A549 (cell line): ENCODE measurements at regions not wholly inside any gene's neighbourhood (a gene's known extent, or its start where the extent isn't known, plus 50 kb on each side); places are given as distances from the start of the nearest gene placed in this dataset.

Experiments used
- ATAC-seq, 2 experiments: fragments of 200-7000 bp in 1 of 2; fragments of >200 bp in 1 of 2; cut with Nextera tagmentation in 1 of 2; cut with Tn5 transposase in 1 of 2; 3 replicates each; pipeline versions ENCODE4 v1.8.0 to v1.9.1; 2018 to 2020; ENCODE audit warnings: mild to moderate bottlenecking in 1 of 2, moderate library complexity in 1 of 2
- CTCF ChIA-PET: fragments of 300-600 bp; sonication (Branson Sonifier 250); formaldehyde crosslinking; extraction: SDS; loops from one replicate; lab custom pipeline; 2021; ENCODE audit warnings: antibody characterized with exemption, inconsistent platforms; lab: Yijun Ruan, JAX
- POLR2A ChIA-PET: fragments of 350-600 bp; formaldehyde crosslinking; extraction: SDS; loops from one replicate; lab custom pipeline; 2021; ENCODE audit warnings: antibody characterized with exemption, inconsistent platforms; lab: Yijun Ruan, JAX
- DNase-seq, 2 experiments: peaks; one replicate each; pipeline versions ENCODE4 v3.0.0 to v3.0.0-alpha.2; 2011 to 2016; ENCODE audit warnings: low read depth in 1 of 2, low spot score in 1 of 2
- FAIRE-seq: peaks from 2 replicates; lab custom pipeline; 2011; peaks lifted over from hg19 to GRCh38; lab: Jason Lieb, UNC
- H3K27ac ChIP-seq, 2 experiments: fragments of >200 bp; sonication (Bioruptor Twin); formaldehyde crosslinking; 3 replicates each; pipeline ENCODE4 v1.5.1; 2016 to 2017
- H3K4me1 ChIP-seq: fragments of >200 bp; sonication (Bioruptor Twin); formaldehyde crosslinking; 3 replicates; pipeline ENCODE4 v1.6.1; 2016
- H3K4me2 ChIP-seq: fragments of >200 bp; sonication (Bioruptor Twin); formaldehyde crosslinking; 3 replicates; pipeline ENCODE4 v1.6.1; 2016
- H3K4me3 ChIP-seq: fragments of >200 bp; sonication (Bioruptor Twin); formaldehyde crosslinking; 3 replicates; pipeline ENCODE4 v1.5.1; 2016
- H3K9me3 ChIP-seq: fragments of >200 bp; sonication (Bioruptor Twin); formaldehyde crosslinking; 3 replicates; pipeline ENCODE4 v1.6.1; 2016
- CBX8 ChIP-seq: fragments of 200-600 bp; sonication (generic); IDR thresholded peaks from 2 replicates; pipeline ENCODE4 v1.6.1; 2016
- CHD2 ChIP-seq: fragments of 150-350 bp; IDR thresholded peaks from 2 replicates; pipeline ENCODE4 v1.6.1; 2014; ENCODE audit warnings: low read length; ENCODE audit not compliant: partially characterized antibody
- CHD4 ChIP-seq: fragments of 200-600 bp; sonication (generic); IDR thresholded peaks from 2 replicates; pipeline ENCODE4 v1.6.1; 2016; ENCODE audit warnings: antibody characterized with exemption, mild to moderate bottlenecking, borderline replicate concordance
- EHF ChIP-seq: fragments of 250-450 bp; sonication (Bioruptor Pico); IDR thresholded peaks from 2 replicates; pipeline ENCODE4 v1.5.0; 2020; ENCODE audit warnings: mild to moderate bottlenecking
- EP300 ChIP-seq, 2 experiments: fragments of >200 bp; sonication (Bioruptor Twin); formaldehyde crosslinking; IDR thresholded peaks; 2 replicates in 1 of 2; 3 replicates in 1 of 2; pipeline ENCODE4 v1.6.1; 2016 to 2017
- FOSL2 ChIP-seq, 2 experiments: fragments of 450-650 bp in 1 of 2; fragments of >200 bp in 1 of 2; sonication (Bioruptor Twin) in 1 of 2; formaldehyde crosslinking; IDR thresholded peaks; 2 replicates each; pipeline versions ENCODE4 v1.5.0 to v1.6.1; 2016 to 2020; ENCODE audit warnings: mild to moderate bottlenecking in 1 of 2, moderate library complexity in 1 of 2
- HOXA7 ChIP-seq: fragments of 250-450 bp; sonication (Bioruptor Pico); IDR thresholded peaks from 2 replicates; pipeline ENCODE4 v1.5.0; 2020; ENCODE audit warnings: mild to moderate bottlenecking, moderate library complexity
- JUNB ChIP-seq: fragments of >200 bp; sonication (Bioruptor Twin); formaldehyde crosslinking; IDR thresholded peaks from 2 replicates; pipeline ENCODE4 v1.6.1; 2016
- KDM1A ChIP-seq: fragments of 200-600 bp; sonication (generic); IDR thresholded peaks from 2 replicates; pipeline ENCODE4 v1.6.1; 2016; ENCODE audit warnings: low read depth, mild to moderate bottlenecking
- PHF8 ChIP-seq: fragments of 200-600 bp; sonication (generic); IDR thresholded peaks from 2 replicates; pipeline ENCODE4 v1.6.1; 2016; ENCODE audit warnings: low read depth, mild to moderate bottlenecking, antibody characterized with exemption, moderate library complexity, borderline replicate concordance
- POLR2A ChIP-seq: IDR thresholded peaks from 2 replicates; pipeline ENCODE4 v1.6.1; 2012; ENCODE audit warnings: mild to moderate bottlenecking, low read length
- POLR2AphosphoS2 ChIP-seq: conservative IDR thresholded peaks from 2 replicates; pipeline ENCODE4 v1.6.1; 2012; ENCODE audit warnings: low read length, improper control_type of control experiment, inconsistent platforms
- RAD21 ChIP-seq, 2 experiments: fragments of >200 bp in 1 of 2; sonication (Bioruptor Twin) in 1 of 2; formaldehyde crosslinking in 1 of 2; IDR thresholded peaks in 1 of 2; conservative IDR thresholded peaks in 1 of 2; 2 replicates in 1 of 2; 3 replicates in 1 of 2; pipeline ENCODE4 v1.6.1; 2012 to 2018; ENCODE audit warnings: inconsistent platforms in 1 of 2
- RCOR1 ChIP-seq: fragments of 150-350 bp; IDR thresholded peaks from 2 replicates; pipeline ENCODE4 v1.6.1; 2014; ENCODE audit warnings: antibody characterized with exemption, low read length, low read depth
- RNF2 ChIP-seq: fragments of 200-600 bp; sonication (generic); IDR thresholded peaks from 2 replicates; pipeline ENCODE4 v1.6.1; 2016; ENCODE audit warnings: low read depth, mild to moderate bottlenecking, antibody characterized with exemption, moderate library complexity, borderline replicate concordance
- SREBF2 ChIP-seq: fragments of 450-650 bp; IDR thresholded peaks from 2 replicates; pipeline ENCODE4 v1.6.1; 2014; ENCODE audit warnings: mild to moderate bottlenecking, moderate library complexity
- TFCP2L1 ChIP-seq: fragments of 250-450 bp; sonication (Bioruptor Pico); IDR thresholded peaks from 2 replicates; pipeline ENCODE4 v1.5.0; 2021; ENCODE audit warnings: mild to moderate bottlenecking
- TP53 ChIP-seq: fragments of 250-450 bp; sonication (Bioruptor Pico); IDR thresholded peaks from 2 replicates; pipeline ENCODE4 v1.5.0; 2021; ENCODE audit warnings: mild to moderate bottlenecking, moderate library complexity
- ZC3H11A ChIP-seq: fragments of 450-650 bp; IDR thresholded peaks from 2 replicates; pipeline ENCODE4 v1.6.1; 2014; ENCODE audit warnings: antibody characterized with exemption, mild to moderate bottlenecking
- ZNF302 ChIP-seq: fragments of 250-450 bp; sonication (Bioruptor Pico); IDR thresholded peaks from 2 replicates; pipeline ENCODE4 v1.9.0; 2021; ENCODE audit warnings: inconsistent platforms, mild to moderate bottlenecking, moderate library complexity
- WGBS: methylation state at CpG from one replicate; pipeline ENCODE4 v1.1.6; 2017; ENCODE audit errors: missing lambda C conversion rate; 5-methylcytosine and 5-hydroxymethylcytosine counted together
- TF ChIP-seq, protein P1 (sequence below): IDR thresholded peaks from 2 replicates; pipeline ENCODE4 v1.6.1; 2012; ENCODE audit warnings: low read depth, borderline replicate concordance
- TF ChIP-seq, protein P2 (sequence below): fragments of >200 bp; sonication (Bioruptor Twin); formaldehyde crosslinking; IDR thresholded peaks from 2 replicates; pipeline ENCODE4 v1.6.1; 2016
- TF ChIP-seq, protein P3 (sequence below): fragments of 250-450 bp; sonication (Bioruptor Pico); IDR thresholded peaks from 2 replicates; pipeline ENCODE4 v1.5.0; 2020; ENCODE audit warnings: low read depth, mild to moderate bottlenecking, moderate library complexity
- TF ChIP-seq, protein P4 (sequence below): IDR thresholded peaks from 2 replicates; pipeline ENCODE4 v1.6.1; 2012
- TF ChIP-seq, protein P5 (sequence below): IDR thresholded peaks from 2 replicates; pipeline ENCODE4 v1.6.1; 2012
- TF ChIP-seq, protein P6 (sequence below): fragments of 450-650 bp; IDR thresholded peaks from 2 replicates; pipeline ENCODE4 v1.6.1; 2014; ENCODE audit warnings: antibody characterized with exemption

DNA sequence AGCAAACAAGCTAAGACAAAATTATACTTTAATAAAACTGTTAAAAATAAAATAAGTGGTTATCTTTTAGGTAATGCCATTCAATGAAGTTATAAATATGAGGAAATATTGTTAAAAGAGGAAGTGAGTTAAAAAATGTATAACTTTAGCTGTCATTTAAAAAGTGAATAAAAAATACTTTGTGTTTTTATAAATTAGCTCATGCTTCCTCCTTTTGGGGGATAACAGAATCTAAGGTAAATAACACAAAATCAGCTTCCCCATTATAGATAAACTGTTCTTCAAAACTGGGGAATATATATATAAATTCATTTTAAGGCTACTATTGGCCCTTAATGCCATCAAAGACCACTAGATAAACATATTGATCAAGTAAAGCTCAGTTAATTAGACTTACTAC is 113.7 kb upstream of the AADACL2 start:
- no peak for TF ChIP-seq CHD2
- TF ChIP-seq CBX8 = no peak
- TF ChIP-seq, protein P1, sequence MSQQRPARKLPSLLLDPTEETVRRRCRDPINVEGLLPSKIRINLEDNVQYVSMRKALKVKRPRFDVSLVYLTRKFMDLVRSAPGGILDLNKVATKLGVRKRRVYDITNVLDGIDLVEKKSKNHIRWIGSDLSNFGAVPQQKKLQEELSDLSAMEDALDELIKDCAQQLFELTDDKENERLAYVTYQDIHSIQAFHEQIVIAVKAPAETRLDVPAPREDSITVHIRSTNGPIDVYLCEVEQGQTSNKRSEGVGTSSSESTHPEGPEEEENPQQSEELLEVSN = no peak
- no peak for TF ChIP-seq RCOR1
- no peak for TF ChIP-seq TFCP2L1 (CRISPR knock-in tag)
- no peak for TF ChIP-seq JUNB
- no peak for TF ChIP-seq ZNF302 (CRISPR knock-in tag)
- TF ChIP-seq EHF (CRISPR knock-in tag) = no peak
- no peak for TF ChIP-seq EP300 (IDR thresholded peaks at IDR 0.05)
- TF ChIP-seq, all 56 proteins: peak for 0
- FAIRE-seq (no peak), ATAC-seq (no peak), DNase-seq (no peak)
- no peak overlapping the region for H3K27ac ChIP-seq
- H3K4me3 ChIP-seq = no peak overlapping the region
- POLR2A ChIA-PET = no interaction called here
- H3K4me2 ChIP-seq = no peak overlapping the region
- CTCF ChIA-PET = no interaction called here
- no peaks in the 10 kb centered on the region for H3K9me3 ChIP-seq
- no peaks in the 10 kb centered on the region for H3K4me1 ChIP-seq

DNA sequence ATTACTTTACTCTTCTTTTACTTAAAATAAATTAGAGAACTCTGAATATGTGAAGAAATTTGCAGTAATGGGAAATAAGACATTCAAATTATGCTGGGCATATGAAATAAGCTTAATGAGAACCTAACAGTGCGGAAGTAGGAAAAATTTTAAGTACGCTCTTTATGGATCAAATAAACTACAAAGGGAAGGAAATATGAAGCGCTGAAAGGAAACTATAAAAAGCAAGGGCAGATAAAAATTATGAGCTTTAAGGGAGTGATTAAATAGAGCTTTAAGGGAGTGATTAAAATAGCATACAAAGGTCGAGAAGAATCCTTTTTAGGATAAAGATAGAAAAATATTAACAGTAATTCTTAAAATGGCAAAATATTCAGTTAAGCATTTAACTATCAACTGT is 118.3 kb upstream of the AADACL2 start:
- Histone ChIP-seq H3K9me3 (no peaks in the 10 kb centered on the region; the same call in 2 of the 3 replicates), H3K4me3 (no peak overlapping the region), H3K4me2 (no peak overlapping the region), H3K4me1 (no peaks in the 10 kb centered on the region), H3K27ac (no peak overlapping the region)
- ChIA-PET POLR2A (no interaction called here), CTCF (interaction anchor here (0.9 kb wide), 1 partner anchor 14 kb away, joined by 4 read pairs; no protein-coding TSS in a partner anchor)
- DNase-seq = no peak
- no peak for ATAC-seq
- no peak for FAIRE-seq
- TF ChIP-seq ZC3H11A (no peak), POLR2A (no peak), PHF8 (no peak), CHD4 (no peak), HOXA7 (CRISPR knock-in tag) (no peak), RNF2 (no peak), TP53 (no peak), FOSL2 (IDR thresholded peaks at IDR 0.05) (no peak), FOSL2 (CRISPR knock-in tag; IDR thresholded peaks at IDR 0.05) (no peak), POLR2AphosphoS2 (no peak), KDM1A (no peak), SREBF2 (no peak), RAD21 (conservative IDR thresholded peaks at IDR 0.05 in 1 of 2, IDR thresholded peaks at IDR 0.05 in 1 of 2) (no peak)
- TF ChIP-seq, protein P2, sequence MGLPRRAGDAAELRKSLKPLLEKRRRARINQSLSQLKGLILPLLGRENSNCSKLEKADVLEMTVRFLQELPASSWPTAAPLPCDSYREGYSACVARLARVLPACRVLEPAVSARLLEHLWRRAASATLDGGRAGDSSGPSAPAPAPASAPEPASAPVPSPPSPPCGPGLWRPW = no peak
- TF ChIP-seq, protein P3, sequence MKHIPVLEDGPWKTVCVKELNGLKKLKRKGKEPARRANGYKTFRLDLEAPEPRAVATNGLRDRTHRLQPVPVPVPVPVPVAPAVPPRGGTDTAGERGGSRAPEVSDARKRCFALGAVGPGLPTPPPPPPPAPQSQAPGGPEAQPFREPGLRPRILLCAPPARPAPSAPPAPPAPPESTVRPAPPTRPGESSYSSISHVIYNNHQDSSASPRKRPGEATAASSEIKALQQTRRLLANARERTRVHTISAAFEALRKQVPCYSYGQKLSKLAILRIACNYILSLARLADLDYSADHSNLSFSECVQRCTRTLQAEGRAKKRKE = no peak
- TF ChIP-seq, protein P4, sequence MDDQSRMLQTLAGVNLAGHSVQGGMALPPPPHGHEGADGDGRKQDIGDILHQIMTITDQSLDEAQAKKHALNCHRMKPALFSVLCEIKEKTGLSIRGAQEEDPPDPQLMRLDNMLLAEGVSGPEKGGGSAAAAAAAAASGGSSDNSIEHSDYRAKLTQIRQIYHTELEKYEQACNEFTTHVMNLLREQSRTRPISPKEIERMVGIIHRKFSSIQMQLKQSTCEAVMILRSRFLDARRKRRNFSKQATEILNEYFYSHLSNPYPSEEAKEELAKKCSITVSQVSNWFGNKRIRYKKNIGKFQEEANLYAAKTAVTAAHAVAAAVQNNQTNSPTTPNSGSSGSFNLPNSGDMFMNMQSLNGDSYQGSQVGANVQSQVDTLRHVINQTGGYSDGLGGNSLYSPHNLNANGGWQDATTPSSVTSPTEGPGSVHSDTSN = no peak
- TF ChIP-seq, protein P5, sequence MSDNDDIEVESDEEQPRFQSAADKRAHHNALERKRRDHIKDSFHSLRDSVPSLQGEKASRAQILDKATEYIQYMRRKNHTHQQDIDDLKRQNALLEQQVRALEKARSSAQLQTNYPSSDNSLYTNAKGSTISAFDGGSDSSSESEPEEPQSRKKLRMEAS = no peak
- TF ChIP-seq, protein P6, sequence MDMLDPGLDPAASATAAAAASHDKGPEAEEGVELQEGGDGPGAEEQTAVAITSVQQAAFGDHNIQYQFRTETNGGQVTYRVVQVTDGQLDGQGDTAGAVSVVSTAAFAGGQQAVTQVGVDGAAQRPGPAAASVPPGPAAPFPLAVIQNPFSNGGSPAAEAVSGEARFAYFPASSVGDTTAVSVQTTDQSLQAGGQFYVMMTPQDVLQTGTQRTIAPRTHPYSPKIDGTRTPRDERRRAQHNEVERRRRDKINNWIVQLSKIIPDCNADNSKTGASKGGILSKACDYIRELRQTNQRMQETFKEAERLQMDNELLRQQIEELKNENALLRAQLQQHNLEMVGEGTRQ = no peak
- 74% methylated on average over 4 of the region's 4 CpGs for WGBS
